Activated CD8-positive, alpha-beta T cell treated with anti-CD3 and anti-CD28 coated beads, Interleukin-2, amount 10 ng/mL, durations not matched to agents 7 days and 5 days (primary cell): ENCODE measurements at regions not wholly inside any gene's neighbourhood (a gene's known extent, or its start where the extent isn't known, plus 50 kb on each side); places are given as distances from the start of the nearest gene placed in this dataset.
"Not testable (repeated sequence)": the region's sequence is repeated elsewhere in the genome, so short reads cannot be mapped to it uniquely, and the experiment has no call there.

Experiments used
- ATAC-seq: fragments of 150-1000 bp; cut with Tn5 transposase; one replicate; pipeline ENCODE4 v1.10.0; 2021; ENCODE audit warnings: moderate library complexity
- CTCF ChIA-PET: fragments of 350-600 bp; sonication (Branson Sonifier 250); formaldehyde crosslinking; loops from one replicate; lab custom pipeline; 2021; ENCODE audit warnings: antibody characterized with exemption; lab: Charles Lee
- POLR2A ChIA-PET: fragments of 350-600 bp; sonication (Branson Sonifier 250); formaldehyde crosslinking; loops from one replicate; lab custom pipeline; 2021; ENCODE audit warnings: antibody characterized with exemption; lab: Charles Lee
- DNase-seq: peaks from one replicate; pipeline ENCODE4 v3.0.0-alpha.2; 2020
- H3K27ac Mint-ChIP-seq: one replicate; pipeline ENCODE4 v1.8.0; 2021; ENCODE audit warnings: mild to moderate bottlenecking, mixed read lengths
- H3K27me3 Mint-ChIP-seq: one replicate; pipeline ENCODE4 v1.8.0; 2021; ENCODE audit warnings: low read depth, mixed read lengths
- H3K36me3 Mint-ChIP-seq: one replicate; pipeline ENCODE4 v1.8.0; 2021; ENCODE audit warnings: low read depth, mixed read lengths
- H3K4me1 Mint-ChIP-seq: one replicate; pipeline ENCODE4 v1.8.0; 2021; ENCODE audit warnings: low read depth, mixed read lengths
- H3K4me3 Mint-ChIP-seq: one replicate; pipeline ENCODE4 v1.8.0; 2021; ENCODE audit warnings: mild to moderate bottlenecking, mixed read lengths
- H3K9me3 Mint-ChIP-seq: one replicate; pipeline ENCODE4 v1.8.0; 2022; ENCODE audit warnings: mixed read lengths; ENCODE audit not compliant: insufficient read depth

- H3K27ac Mint-ChIP-seq, result no peak overlapping the region
- ChIA-PET POLR2A (no interaction called here), CTCF (no interaction called here)
- no peaks in the 10 kb centered on the region for H3K9me3 Mint-ChIP-seq
- H3K4me1 Mint-ChIP-seq, result no peaks in the 10 kb centered on the region
- no peaks in the 10 kb centered on the region for H3K36me3 Mint-ChIP-seq
- H3K27me3 Mint-ChIP-seq, result peaks cover 32% of the 10 kb centered on the region
- ATAC-seq (no peak), DNase-seq (no peak)
- H3K4me3 Mint-ChIP-seq, result no peak overlapping the region
These were observed 59.0 kb upstream of the ZNF532 start for GRCh38 chr18:58805467-58806187.

GRCh38 chr18:58806826-58807714 is 57.6 kb upstream of the ZNF532 start:
- no peak overlapping the region for H3K27ac Mint-ChIP-seq
- H3K36me3 Mint-ChIP-seq, result no peaks in the 10 kb centered on the region
- ATAC-seq (no peak), DNase-seq (no peak)
- H3K4me3 Mint-ChIP-seq, result no peak overlapping the region
- ChIA-PET POLR2A (no interaction called here), CTCF (no interaction called here)
- H3K9me3 Mint-ChIP-seq, result no peaks in the 10 kb centered on the region
- no peaks in the 10 kb centered on the region for H3K4me1 Mint-ChIP-seq
- peaks cover 32% of the 10 kb centered on the region for H3K27me3 Mint-ChIP-seq

GRCh38 chr18:58807766-58808165 is 56.9 kb upstream of the ZNF532 start:
- no peak overlapping the region for H3K4me3 Mint-ChIP-seq

GRCh38 chr18:58808349-58808748 is 56.3 kb upstream of the ZNF532 start:
- Mint-ChIP-seq H3K4me3 (no peak overlapping the region), H3K36me3 (no peaks in the 10 kb centered on the region), H3K27ac (no peak overlapping the region), H3K27me3 (peaks cover 37% of the 10 kb centered on the region), H3K9me3 (no peaks in the 10 kb centered on the region), H3K4me1 (no peaks in the 10 kb centered on the region)
- ChIA-PET POLR2A (no interaction called here), CTCF (interaction anchor here (0.8 kb wide), 1 partner anchor 40 kb away, joined by 4 read pairs; no protein-coding TSS in a partner anchor)
- no peak for ATAC-seq
- no peak for DNase-seq

More at GRCh38 chr18:58807766-58808165, 56.9 kb upstream of the ZNF532 start:
- Mint-ChIP-seq H3K4me1 (no peaks in the 10 kb centered on the region), H3K36me3 (no peaks in the 10 kb centered on the region), H3K9me3 (no peaks in the 10 kb centered on the region), H3K27me3 (peaks cover 32% of the 10 kb centered on the region), H3K27ac (no peak overlapping the region)
- ChIA-PET CTCF (interaction anchor here (0.8 kb wide), 1 partner anchor 39 kb away, joined by 4 read pairs; no protein-coding TSS in a partner anchor), POLR2A (no interaction called here)
- ATAC-seq (no peak), DNase-seq (no peak)

GRCh38 chr18:58811859-58812258 is 52.8 kb upstream of the ZNF532 start:
- CTCF ChIA-PET, H3K36me3 Mint-ChIP-seq: not testable (repeated sequence)

GRCh38 chr18:58813105-58813504 is 51.6 kb upstream of the ZNF532 start:
- ChIA-PET POLR2A (no interaction called here), CTCF (interaction anchor here (0.9 kb wide), 1 partner anchor 49 kb away, joined by 3 read pairs; no protein-coding TSS in a partner anchor)
- Mint-ChIP-seq H3K9me3 (no peaks in the 10 kb centered on the region), H3K4me1 (no peaks in the 10 kb centered on the region), H3K4me3 (no peak overlapping the region), H3K27me3 (peaks cover 49% of the 10 kb centered on the region), H3K36me3 (no peaks in the 10 kb centered on the region), H3K27ac (no peak overlapping the region)
- DNase-seq (no peak), ATAC-seq (no peak)

More at GRCh38 chr18:58811859-58812258, 52.8 kb upstream of the ZNF532 start:
- ATAC-seq, H3K27ac Mint-ChIP-seq, H3K9me3 Mint-ChIP-seq, H3K4me3 Mint-ChIP-seq, H3K4me1 Mint-ChIP-seq, POLR2A ChIA-PET, DNase-seq: not testable (repeated sequence)
- peaks cover 53% of the 10 kb centered on the region for H3K27me3 Mint-ChIP-seq

- ATAC-seq (no peak), DNase-seq (no peak)
- no peaks in the 10 kb centered on the region for H3K9me3 Mint-ChIP-seq
- no peak overlapping the region for H3K4me3 Mint-ChIP-seq
- H3K4me1 Mint-ChIP-seq, result peaks cover under 1% of the 10 kb centered on the region
- no peaks in the 10 kb centered on the region for H3K36me3 Mint-ChIP-seq
- no peak overlapping the region for H3K27ac Mint-ChIP-seq
- ChIA-PET CTCF (interaction anchor here (0.9 kb wide), 1 partner anchor 50 kb away, joined by 3 read pairs; no protein-coding TSS in a partner anchor), POLR2A (no interaction called here)
- peaks cover 49% of the 10 kb centered on the region for H3K27me3 Mint-ChIP-seq
These were observed 51.0 kb upstream of the ZNF532 start for GRCh38 chr18:58813561-58814225.

- POLR2A ChIA-PET, result no interaction called here
- CTCF ChIA-PET, result no interaction called here
- H3K27me3 Mint-ChIP-seq, result peaks cover 48% of the 10 kb centered on the region
- no peaks in the 10 kb centered on the region for H3K36me3 Mint-ChIP-seq
- DNase-seq (no peak), ATAC-seq (no peak)
- H3K4me1 Mint-ChIP-seq, result peaks cover 7% of the 10 kb centered on the region
- H3K4me3 Mint-ChIP-seq, result no peak overlapping the region
- H3K9me3 Mint-ChIP-seq, result no peaks in the 10 kb centered on the region
- H3K27ac Mint-ChIP-seq, result no peak overlapping the region
These were observed 50.4 kb upstream of the ZNF532 start for GRCh38 chr18:58814317-58814716.
